ENCODE measurements at regions not wholly inside any gene's neighbourhood (a gene's known extent, or its start where the extent isn't known, plus 50 kb on each side); places are given as distances from the start of the nearest gene placed in this dataset.

GRCh38 chr10:52865213-52865612 is 92.6 kb upstream of the MBL2 start:
- in situ Hi-C loops (cut with MboI; ENCODE audit: low pct_unique_long_range_greater_than_20kb in 2 of 9, low sequenced_read_pairs in 9 of 9, unreplicated experiment in 9 of 9): no loop called here
- H3K4me1 ChIP-seq (replicated peaks in 1 of 2): no peaks in the 10 kb centered on the region
- no peak overlapping the region for H3K4me3 ChIP-seq
- no peak for ATAC-seq (replicated peaks in 6 of 8)
- 73 to 100% (median 93%) methylated on average over 1 to 4 of the region's 9 CpGs; no CpG with 5 or more reads in 4 of the 10 experiments for WGBS, 10 experiments
- no peak overlapping the region for H3K27ac ChIP-seq

GRCh38 chr10:52864201-52865106 is 91.9 kb upstream of the MBL2 start:
- Histone ChIP-seq H3K27ac (no peak overlapping the region), H3K4me1 (replicated peaks in 1 of 2) (no peaks in the 10 kb centered on the region), H3K4me3 (no peak overlapping the region)
- WGBS, 10 experiments: 13 to 93% (median 50%) methylated on average over 1 to 9 of the region's 10 CpGs; no CpG with 5 or more reads in 1 of the 10 experiments
- ATAC-seq (replicated peaks in 6 of 8): peak in 3 of 8 experiments; percentile 99 to 100 (median 100)
- in situ Hi-C loops (cut with MboI; ENCODE audit: low pct_unique_long_range_greater_than_20kb in 2 of 9, low sequenced_read_pairs in 9 of 9, unreplicated experiment in 9 of 9): no loop called here

- no peak for ATAC-seq (replicated peaks in 6 of 8)
- H3K4me1 ChIP-seq (replicated peaks in 1 of 2): no peaks in the 10 kb centered on the region
- H3K27ac ChIP-seq: no peak overlapping the region
- no peak overlapping the region for H3K4me3 ChIP-seq
- WGBS, 10 experiments: 29 to 100% (median 87%) methylated on average over 1 to 2 of the region's 2 CpGs
- in situ Hi-C loops (cut with MboI; ENCODE audit: low pct_unique_long_range_greater_than_20kb in 2 of 9, low sequenced_read_pairs in 9 of 9, unreplicated experiment in 9 of 9): no loop called here
Measured at GRCh38 chr10:52858722-52859121, 86.1 kb upstream of the MBL2 start.

- 20% methylated on average over 1 of the region's 1 CpG; no CpG with 5 or more reads in 9 of the 10 experiments for WGBS, 10 experiments
- Histone ChIP-seq H3K27ac (no peak overlapping the region), H3K4me1 (replicated peaks in 1 of 2) (no peaks in the 10 kb centered on the region), H3K4me3 (no peak overlapping the region)
- ATAC-seq (replicated peaks in 6 of 8): no peak
- in situ Hi-C loops (cut with MboI; ENCODE audit: low pct_unique_long_range_greater_than_20kb in 2 of 9, low sequenced_read_pairs in 9 of 9, unreplicated experiment in 9 of 9): no loop called here
Measured at GRCh38 chr10:52855546-52856325, 83.2 kb upstream of the MBL2 start.

GRCh38 chr10:52853704-52854103 is 81.1 kb upstream of the MBL2 start:
- WGBS, 10 experiments: 6 to 85% (median 63%) methylated on average over 2 to 4 of the region's 4 CpGs
- Histone ChIP-seq H3K4me3 (no peak overlapping the region), H3K27ac (no peak overlapping the region), H3K4me1 (replicated peaks in 1 of 2) (no peaks in the 10 kb centered on the region)
- no peak for ATAC-seq (replicated peaks in 6 of 8)
- in situ Hi-C loops (cut with MboI; ENCODE audit: low pct_unique_long_range_greater_than_20kb in 2 of 9, low sequenced_read_pairs in 9 of 9, unreplicated experiment in 9 of 9): no loop called here

- in situ Hi-C loops (cut with MboI; ENCODE audit: low pct_unique_long_range_greater_than_20kb in 2 of 9, low sequenced_read_pairs in 9 of 9, unreplicated experiment in 9 of 9): no loop called here
- H3K27ac ChIP-seq: no peak overlapping the region
- no peaks in the 10 kb centered on the region for H3K4me1 ChIP-seq (replicated peaks in 1 of 2)
- H3K4me3 ChIP-seq: no peak overlapping the region
- WGBS, 10 experiments: 11 to 100% (median 86%) methylated on average over 1 to 2 of the region's 2 CpGs
- ATAC-seq (replicated peaks in 6 of 8): no peak
Measured at GRCh38 chr10:52836816-52837215, 64.2 kb upstream of the MBL2 start.
